ENCODE measurements at regions not wholly inside any gene's neighbourhood (a gene's known extent, or its start where the extent isn't known, plus 50 kb on each side); places are given as distances from the start of the nearest gene placed in this dataset.
A peak's percentile ranks its signal among the peaks of the same experiment; 100 is the strongest.

DNA sequence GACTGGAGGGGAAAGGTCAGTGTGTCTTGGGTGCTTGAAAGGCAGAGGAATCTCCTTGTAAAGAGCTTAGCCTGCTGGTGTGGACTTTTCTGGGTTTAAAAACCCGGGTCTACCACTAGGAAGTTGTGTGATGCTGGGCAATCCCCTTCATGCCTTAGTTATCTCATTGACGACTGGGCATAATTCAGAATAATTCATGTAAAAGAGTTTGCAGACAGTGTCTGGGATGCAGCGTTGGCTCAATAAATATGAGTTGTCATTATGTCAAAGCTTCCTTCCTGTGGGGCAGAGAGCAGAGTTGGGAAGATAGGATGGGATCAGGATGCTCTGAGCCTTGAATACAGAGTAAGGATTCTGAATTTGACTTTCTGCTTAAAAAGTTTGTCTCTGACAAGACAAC, 196.4 kb downstream of the ADRA2A start:
- Histone ChIP-seq H3K27me3 (ENCODE audit: low read depth) (peaks cover 75% of the 10 kb centered on the region), H3K9me3 (replicated peaks) (no peaks in the 10 kb centered on the region), H3K27ac (replicated peaks) (no peak overlapping the region), H3K4me3 (no peak overlapping the region), H3K4me1 (no peaks in the 10 kb centered on the region), H3K36me3 (no peaks in the 10 kb centered on the region)
- no peak for DNase-seq
- TF ChIP-seq, protein P1, sequence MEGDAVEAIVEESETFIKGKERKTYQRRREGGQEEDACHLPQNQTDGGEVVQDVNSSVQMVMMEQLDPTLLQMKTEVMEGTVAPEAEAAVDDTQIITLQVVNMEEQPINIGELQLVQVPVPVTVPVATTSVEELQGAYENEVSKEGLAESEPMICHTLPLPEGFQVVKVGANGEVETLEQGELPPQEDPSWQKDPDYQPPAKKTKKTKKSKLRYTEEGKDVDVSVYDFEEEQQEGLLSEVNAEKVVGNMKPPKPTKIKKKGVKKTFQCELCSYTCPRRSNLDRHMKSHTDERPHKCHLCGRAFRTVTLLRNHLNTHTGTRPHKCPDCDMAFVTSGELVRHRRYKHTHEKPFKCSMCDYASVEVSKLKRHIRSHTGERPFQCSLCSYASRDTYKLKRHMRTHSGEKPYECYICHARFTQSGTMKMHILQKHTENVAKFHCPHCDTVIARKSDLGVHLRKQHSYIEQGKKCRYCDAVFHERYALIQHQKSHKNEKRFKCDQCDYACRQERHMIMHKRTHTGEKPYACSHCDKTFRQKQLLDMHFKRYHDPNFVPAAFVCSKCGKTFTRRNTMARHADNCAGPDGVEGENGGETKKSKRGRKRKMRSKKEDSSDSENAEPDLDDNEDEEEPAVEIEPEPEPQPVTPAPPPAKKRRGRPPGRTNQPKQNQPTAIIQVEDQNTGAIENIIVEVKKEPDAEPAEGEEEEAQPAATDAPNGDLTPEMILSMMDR (IDR thresholded peaks at IDR 0.05; ENCODE audit: borderline replicate concordance): no peak
- intact Hi-C loops (cut with micrococcal nuclease): no loop called here

DNA sequence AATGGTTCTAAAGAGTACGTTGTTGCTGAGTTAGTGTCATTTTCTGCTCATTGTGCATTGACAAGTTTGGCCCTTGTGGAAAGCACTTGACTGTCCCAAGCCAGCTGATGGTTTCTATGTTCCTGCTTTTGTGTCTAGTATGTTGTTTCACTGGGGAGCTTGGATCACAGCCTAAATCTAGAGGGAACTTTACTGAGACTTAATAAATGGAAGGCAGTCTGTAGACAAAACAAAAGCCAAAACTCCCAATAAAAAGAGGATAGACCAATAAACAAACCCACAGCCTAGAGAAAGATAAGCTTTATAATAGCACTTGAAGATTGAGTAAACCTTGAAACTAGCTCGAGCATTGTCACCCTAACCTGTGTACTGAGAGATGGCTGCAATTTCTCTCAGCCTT, 196.8 kb downstream of the ADRA2A start:
- TF ChIP-seq, protein P1 (IDR thresholded peaks at IDR 0.05; ENCODE audit: borderline replicate concordance): no peak
- no peak for DNase-seq
- H3K27me3 ChIP-seq (ENCODE audit: low read depth): peaks cover 75% of the 10 kb centered on the region
- intact Hi-C loops (cut with micrococcal nuclease): no loop called here
- H3K4me1 ChIP-seq: no peaks in the 10 kb centered on the region
- H3K36me3 ChIP-seq: no peaks in the 10 kb centered on the region
- no peak overlapping the region for H3K4me3 ChIP-seq
- no peaks in the 10 kb centered on the region for H3K9me3 ChIP-seq (replicated peaks)
- H3K27ac ChIP-seq (replicated peaks): no peak overlapping the region

DNA sequence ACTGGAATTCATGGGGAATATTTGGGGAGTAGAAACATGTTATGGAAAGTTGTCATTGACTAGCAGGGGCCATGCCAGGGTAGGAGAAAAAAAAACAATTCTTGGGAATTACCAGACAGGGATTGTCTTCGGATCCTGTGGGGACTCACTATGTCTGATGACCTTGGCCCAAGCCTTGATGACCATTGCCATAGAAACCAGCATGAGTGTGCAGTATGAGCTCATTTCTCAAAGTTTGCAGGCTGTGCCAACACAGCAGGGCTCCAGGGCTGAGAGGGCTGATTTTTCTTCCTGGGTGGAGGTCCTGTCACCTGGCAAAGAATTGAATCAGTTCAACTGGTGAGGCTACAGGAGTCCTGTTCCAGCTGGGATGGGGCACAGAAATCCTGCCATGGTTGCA, 198.3 kb downstream of the ADRA2A start:
- Histone ChIP-seq H3K4me3 (no peak overlapping the region), H3K36me3 (no peaks in the 10 kb centered on the region), H3K27me3 (ENCODE audit: low read depth) (peaks cover 67% of the 10 kb centered on the region), H3K9me3 (replicated peaks) (no peaks in the 10 kb centered on the region), H3K4me1 (no peaks in the 10 kb centered on the region), H3K27ac (replicated peaks) (no peak overlapping the region)
- intact Hi-C loops (cut with micrococcal nuclease): no loop called here
- TF ChIP-seq, protein P1 (IDR thresholded peaks at IDR 0.05; ENCODE audit: borderline replicate concordance): no peak
- DNase-seq: no peak

DNA sequence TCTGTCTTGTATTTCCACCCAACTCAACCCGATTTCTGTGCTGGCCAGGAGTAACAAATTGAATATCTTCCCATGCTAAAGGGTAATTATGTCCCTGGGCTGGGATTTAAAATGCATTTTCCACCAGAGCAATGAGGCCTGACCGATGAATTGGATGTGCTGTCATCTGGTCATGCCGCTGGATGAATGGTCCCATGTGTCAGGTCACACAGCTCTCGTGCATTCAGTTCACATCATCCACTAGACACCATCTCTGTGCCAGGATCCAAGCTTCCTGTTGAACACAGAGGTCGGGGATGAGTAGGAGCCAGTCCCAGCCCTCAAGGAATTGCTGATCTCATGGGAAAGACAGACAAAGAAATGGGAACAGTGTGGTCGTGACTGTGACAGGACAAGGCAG, 200.8 kb downstream of the ADRA2A start:
- H3K4me1 ChIP-seq: no peaks in the 10 kb centered on the region
- TF ChIP-seq, protein P1 (IDR thresholded peaks at IDR 0.05; ENCODE audit: borderline replicate concordance): no peak
- no peak overlapping the region for H3K27ac ChIP-seq (replicated peaks)
- intact Hi-C loops (cut with micrococcal nuclease): no loop called here
- no peak for DNase-seq
- H3K4me3 ChIP-seq: no peak overlapping the region
- H3K27me3 ChIP-seq (ENCODE audit: low read depth): peaks cover 51% of the 10 kb centered on the region
- H3K36me3 ChIP-seq: no peaks in the 10 kb centered on the region
- no peaks in the 10 kb centered on the region for H3K9me3 ChIP-seq (replicated peaks)

DNA sequence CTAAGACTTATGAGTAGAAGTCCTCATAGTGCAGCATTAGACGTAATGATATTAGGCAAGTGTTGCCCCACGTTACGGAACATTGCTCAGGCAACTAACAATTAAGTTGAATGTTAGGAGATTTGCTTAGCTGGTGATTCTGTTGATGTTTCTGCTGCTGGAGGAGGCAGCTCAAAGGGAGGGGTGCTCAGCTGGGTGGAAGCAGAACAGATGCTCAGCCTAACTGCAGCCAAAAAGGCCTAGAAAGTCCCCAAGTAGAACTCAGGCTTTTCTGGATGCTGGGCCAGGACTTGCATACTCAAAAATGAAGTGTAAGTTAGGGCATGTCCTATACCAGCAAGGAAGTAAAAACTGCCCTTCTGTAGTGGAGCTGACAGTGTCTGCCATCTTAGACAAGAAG, 201.4 kb downstream of the ADRA2A start:
- Histone ChIP-seq H3K4me1 (no peaks in the 10 kb centered on the region), H3K9me3 (replicated peaks) (no peaks in the 10 kb centered on the region), H3K36me3 (no peaks in the 10 kb centered on the region), H3K27ac (replicated peaks) (no peak overlapping the region), H3K4me3 (no peak overlapping the region), H3K27me3 (ENCODE audit: low read depth) (peaks cover 45% of the 10 kb centered on the region)
- TF ChIP-seq, protein P1 (IDR thresholded peaks at IDR 0.05; ENCODE audit: borderline replicate concordance): no peak
- intact Hi-C loops (cut with micrococcal nuclease): no loop called here
- no peak for DNase-seq

DNA sequence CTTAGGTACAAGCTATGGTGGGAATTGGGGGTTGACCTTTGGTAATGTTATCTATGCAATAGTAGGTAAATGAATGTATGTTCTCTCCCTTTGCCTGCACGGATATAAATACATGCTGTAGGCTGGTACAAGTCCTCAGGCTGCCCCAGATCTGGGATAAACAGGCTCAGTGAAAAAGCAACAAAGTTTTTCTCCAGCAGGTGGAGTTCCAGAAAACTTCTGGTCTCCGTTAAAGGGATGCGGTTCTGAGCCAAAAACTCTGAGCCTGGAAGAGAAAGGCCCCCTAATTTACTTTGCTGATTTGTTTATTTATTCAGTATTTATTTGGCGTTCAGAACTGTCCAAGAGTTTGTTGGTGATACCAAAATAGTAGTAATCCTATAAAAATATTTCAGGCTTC, 204.7 kb downstream of the ADRA2A start:
- H3K27me3 ChIP-seq (ENCODE audit: low read depth): peaks cover 19% of the 10 kb centered on the region
- H3K4me1 ChIP-seq: no peaks in the 10 kb centered on the region
- no peak for DNase-seq
- no peak overlapping the region for H3K4me3 ChIP-seq
- H3K27ac ChIP-seq (replicated peaks): no peak overlapping the region
- no peaks in the 10 kb centered on the region for H3K9me3 ChIP-seq (replicated peaks)
- H3K36me3 ChIP-seq: no peaks in the 10 kb centered on the region
- intact Hi-C loops (cut with micrococcal nuclease): no loop called here
- TF ChIP-seq, protein P1 (IDR thresholded peaks at IDR 0.05; ENCODE audit: borderline replicate concordance): peak; percentile 46
